Small intestine (tissue), 7 donors: ENCODE measurements at regions not wholly inside any gene's neighbourhood (a gene's known extent, or its start where the extent isn't known, plus 50 kb on each side); places are given as distances from the start of the nearest gene placed in this dataset.

ENCODE experiments used
- DNase-seq, 2 donors: peaks; one replicate each; pipeline versions ENCODE4 v3.0.0 to v3.0.0-alpha.2; 2013
- FAIRE-seq: peaks from 2 replicates; lab custom pipeline; 2012; peaks lifted over from hg19 to GRCh38; lab: Jason Lieb, UNC
- H3K27ac ChIP-seq, 3 donors: one replicate each; pipeline ENCODE4 v1.5.1; 2013; ENCODE audit warnings: low read length in 2 of 3, mild to moderate bottlenecking in 2 of 3, control low read depth in 1 of 3, inconsistent platforms in 1 of 3, low read depth in 1 of 3, moderate library complexity in 1 of 3
- H3K27me3 ChIP-seq, 3 donors: one replicate each; pipeline ENCODE4 v1.6.1; 2013; ENCODE audit warnings: low read length in 3 of 3, inconsistent platforms in 1 of 3; ENCODE audit not compliant: control insufficient read depth in 3 of 3, insufficient read depth in 3 of 3
- H3K36me3 ChIP-seq, 3 donors: one replicate each; pipeline ENCODE4 v1.6.1; 2013; ENCODE audit warnings: low read length in 3 of 3, inconsistent platforms in 1 of 3, low read depth in 1 of 3, mild to moderate bottlenecking in 1 of 3, moderate library complexity in 1 of 3; ENCODE audit not compliant: control insufficient read depth in 3 of 3, insufficient read depth in 2 of 3
- H3K4me1 ChIP-seq, 3 donors: one replicate each; pipeline ENCODE4 v1.6.1; 2013; ENCODE audit warnings: low read length in 2 of 3, inconsistent platforms in 1 of 3, low read depth in 1 of 3, mild to moderate bottlenecking in 1 of 3, moderate library complexity in 1 of 3; ENCODE audit not compliant: control insufficient read depth in 3 of 3, insufficient read depth in 2 of 3
- H3K4me3 ChIP-seq, 3 donors: one replicate each; pipeline ENCODE4 v1.5.1; 2013; ENCODE audit warnings: low read length in 3 of 3, control low read depth in 1 of 3, inconsistent platforms in 1 of 3, low read depth in 1 of 3, mild to moderate bottlenecking in 1 of 3, moderate library complexity in 1 of 3
- H3K9me3 ChIP-seq, 2 donors: one replicate each; pipeline ENCODE4 v1.6.1; 2013; ENCODE audit warnings: low read depth in 1 of 2, low read length in 1 of 2; ENCODE audit not compliant: control insufficient read depth in 2 of 2, insufficient read depth in 1 of 2
- WGBS, 3 donors: extraction: QIAGEN DNeasy Blood & Tissue Kit; methylation state at CpG; one replicate each; pipeline ENCODE4 v1.1.7; 2013; 5-methylcytosine and 5-hydroxymethylcytosine counted together
- donor health status: healthy with polysubstance abuse.
- donor health status: control.
- donor health status: control.
- donor health status: Bipolar disorder and iron deficiency.
- donor health status: healthy.

GRCh38 chr2:220212296-220213080, 585.1 kb downstream of the SLC4A3 start:
- Histone ChIP-seq H3K4me3 (no peak overlapping the region), H3K4me1 (no peaks in the 10 kb centered on the region), H3K9me3 (no peaks in the 10 kb centered on the region), H3K27me3 (no peaks in the 10 kb centered on the region), H3K36me3 (no peaks in the 10 kb centered on the region), H3K27ac (no peak overlapping the region)
- FAIRE-seq (no peak), DNase-seq (no peak)
- whole genome bisulfite sequencing, 3 donors: 72 to 82% (median 75%) methylated on average over 5 of the region's 5 CpGs

GRCh38 chr2:220215785-220216184, 588.4 kb downstream of the SLC4A3 start:
- no peak for DNase-seq
- H3K9me3 ChIP-seq: no peaks in the 10 kb centered on the region
- FAIRE-seq: no peak
- H3K27ac ChIP-seq: no peak overlapping the region
- H3K4me3 ChIP-seq: no peak overlapping the region
- H3K27me3 ChIP-seq: no peaks in the 10 kb centered on the region
- no peaks in the 10 kb centered on the region for H3K36me3 ChIP-seq
- 55 to 57% (median 56%) methylated on average over 3 of the region's 3 CpGs for WGBS, 3 donors
- no peaks in the 10 kb centered on the region for H3K4me1 ChIP-seq

- Histone ChIP-seq H3K27me3 (no peaks in the 10 kb centered on the region), H3K4me1 (no peaks in the 10 kb centered on the region), H3K9me3 (no peaks in the 10 kb centered on the region), H3K4me3 (no peak overlapping the region), H3K27ac (no peak overlapping the region), H3K36me3 (no peaks in the 10 kb centered on the region)
- FAIRE-seq (no peak), DNase-seq (no peak)
These were observed 591.9 kb downstream of the SLC4A3 start for GRCh38 chr2:220219371-220219770.

GRCh38 chr2:220220009-220220408, 592.6 kb downstream of the SLC4A3 start:
- 54 to 75% (median 64%) methylated on average over 2 of the region's 2 CpGs for WGBS, 3 donors
- FAIRE-seq: no peak
- no peak for DNase-seq
- Histone ChIP-seq H3K36me3 (no peaks in the 10 kb centered on the region), H3K9me3 (no peaks in the 10 kb centered on the region), H3K27ac (no peak overlapping the region), H3K4me1 (no peaks in the 10 kb centered on the region), H3K4me3 (no peak overlapping the region), H3K27me3 (no peaks in the 10 kb centered on the region)

- 81 to 87% (median 85%) methylated on average over 5 of the region's 5 CpGs for WGBS, 3 donors
- no peaks in the 10 kb centered on the region for H3K36me3 ChIP-seq
- no peaks in the 10 kb centered on the region for H3K27me3 ChIP-seq
- no peak overlapping the region for H3K4me3 ChIP-seq
- no peaks in the 10 kb centered on the region for H3K4me1 ChIP-seq
- DNase-seq (no peak), FAIRE-seq (no peak)
- no peak overlapping the region for H3K27ac ChIP-seq
- H3K9me3 ChIP-seq: no peaks in the 10 kb centered on the region
These were observed 594.6 kb downstream of the SLC4A3 start for GRCh38 chr2:220221992-220222391.

GRCh38 chr2:220224691-220225543, 597.5 kb downstream of the SLC4A3 start:
- FAIRE-seq: no peak
- 61 to 63% (median 61%) methylated on average over 4 of the region's 4 CpGs for WGBS, 3 donors

GRCh38 chr2:220226076-220226475, 598.6 kb downstream of the SLC4A3 start:
- WGBS, 3 donors: 87 to 93% (median 92%) methylated on average over 2 of the region's 2 CpGs

More at GRCh38 chr2:220224691-220225543, 597.5 kb downstream of the SLC4A3 start:
- Histone ChIP-seq H3K27ac (no peak overlapping the region), H3K9me3 (no peaks in the 10 kb centered on the region), H3K4me1 (no peaks in the 10 kb centered on the region), H3K27me3 (no peaks in the 10 kb centered on the region), H3K4me3 (no peak overlapping the region), H3K36me3 (no peaks in the 10 kb centered on the region)
- no peak for DNase-seq

GRCh38 chr2:220226546-220226945, 599.1 kb downstream of the SLC4A3 start:
- Histone ChIP-seq H3K4me3 (no peak overlapping the region), H3K27ac (no peak overlapping the region), H3K27me3 (no peaks in the 10 kb centered on the region), H3K9me3 (no peaks in the 10 kb centered on the region), H3K36me3 (no peaks in the 10 kb centered on the region), H3K4me1 (no peaks in the 10 kb centered on the region)
- FAIRE-seq: no peak
- WGBS, 3 donors: 88 to 93% (median 90%) methylated on average over 1 of the region's 1 CpG
- DNase-seq: no peak

More at GRCh38 chr2:220226076-220226475, 598.6 kb downstream of the SLC4A3 start:
- Histone ChIP-seq H3K36me3 (no peaks in the 10 kb centered on the region), H3K4me3 (no peak overlapping the region), H3K27ac (no peak overlapping the region), H3K27me3 (no peaks in the 10 kb centered on the region), H3K9me3 (no peaks in the 10 kb centered on the region), H3K4me1 (no peaks in the 10 kb centered on the region)
- DNase-seq (no peak), FAIRE-seq (no peak)
